ENCODE measurements at regions not wholly inside any gene's neighbourhood (a gene's known extent, or its start where the extent isn't known, plus 50 kb on each side); places are given as distances from the start of the nearest gene placed in this dataset.

- TF ChIP-seq CTCF (IDR thresholded peaks at IDR 0.05; ENCODE audit: poor library complexity) (no peak), EZH2phosphoT487 (IDR thresholded peaks at IDR 0.05; ENCODE audit: low read depth, severe bottlenecking, unreplicated experiment) (no peak)
These were observed 132.2 kb downstream of the DLEU7 start for GRCh38 chr13:50711131-50711815.

All from hepatocyte (in vitro differentiated cells).